Stomach (tissue), 8 donors: ENCODE measurements at regions not wholly inside any gene's neighbourhood (a gene's known extent, or its start where the extent isn't known, plus 50 kb on each side); places are given as distances from the start of the nearest gene placed in this dataset.
A peak's percentile ranks its signal among the peaks of the same experiment; 100 is the strongest.

Source experiments
- DNase-seq, 2 donors: peaks; one replicate each; pipeline versions ENCODE4 v3.0.0 to v3.0.0-alpha.2; 2013 to 2019
- H3K27ac ChIP-seq, 5 donors: fragments of 200-600 bp in 4 of 5; sonication (generic) in 4 of 5; one replicate each; pipeline ENCODE4 v1.5.1; 2013 to 2019; ENCODE audit warnings: mild to moderate bottlenecking in 1 of 5, moderate library complexity in 1 of 5
- H3K27me3 ChIP-seq, 3 donors: fragments of 200-600 bp; sonication (generic); one replicate each; pipeline ENCODE4 v1.5.1; 2017 to 2019; ENCODE audit warnings: mixed run types in 1 of 3
- H3K36me3 ChIP-seq, 4 donors: fragments of 200-600 bp; sonication (generic); 1 replicate in 3 of 4; 2 replicates in 1 of 4; pipeline ENCODE4 v1.5.1; 2016 to 2019
- H3K4me1 ChIP-seq, 4 donors: fragments of 200-600 bp; sonication (generic); one replicate each; pipeline ENCODE4 v1.5.1; 2016 to 2019
- H3K4me3 ChIP-seq, 4 donors: fragments of 200-600 bp; sonication (generic) in 3 of 4; one replicate each; pipeline ENCODE4 v1.5.1; 2016 to 2019; ENCODE audit warnings: mild to moderate bottlenecking in 1 of 4
- H3K9me3 ChIP-seq, 4 donors: fragments of 200-600 bp; sonication (generic); one replicate each; pipeline ENCODE4 v1.5.1; 2016 to 2019
- CTCF ChIP-seq, 7 experiments: fragments of 450-650 bp in 4 of 7; fragments of 200-600 bp in 3 of 7; sonication (generic) in 3 of 7; IDR thresholded peaks; one replicate each; pipeline ENCODE4 v1.5.1; 2016 to 2019; ENCODE audit warnings: antibody characterized with exemption in 7 of 7, control low read depth in 2 of 7, mild to moderate bottlenecking in 1 of 7
- EP300 ChIP-seq: sonication (generic); formaldehyde crosslinking; IDR thresholded peaks from one replicate; pipeline ENCODE4 v1.6.1; 2017; ENCODE audit warnings: antibody characterized with exemption
- POLR2A ChIP-seq, 4 donors: fragments of 450-650 bp; IDR thresholded peaks; one replicate each; pipeline ENCODE4 v1.6.1; 2016; ENCODE audit warnings: antibody characterized with exemption in 4 of 4, control low read depth in 2 of 4, mild to moderate bottlenecking in 1 of 4, moderate library complexity in 1 of 4
- POLR2AphosphoS5 ChIP-seq, 3 donors: sonication (generic); formaldehyde crosslinking; IDR thresholded peaks; one replicate each; pipeline ENCODE4 v1.6.1; 2016; ENCODE audit warnings: antibody characterized with exemption in 3 of 3
- WGBS, 5 donors: extraction: QIAGEN DNeasy Blood & Tissue Kit in 3 of 5; methylation state at CpG; one replicate each; pipeline versions ENCODE4 v1.1.5 to v1.1.7; 2013 to 2018; 5-methylcytosine and 5-hydroxymethylcytosine counted together
- intact Hi-C: fragments of 100-400 bp; cut with DNase I; formaldehyde crosslinking; loops from one replicate; pipeline ENCODE4 v1.15.1; 2023; ENCODE audit warnings: low total_unique reads
- donor health status: healthy with polysubstance abuse.
- donor health status: Bipolar disorder and iron deficiency.
- donor health status: healthy.

- TF ChIP-seq POLR2AphosphoS5 (IDR thresholded peaks at IDR 0.05): no peak
- TF ChIP-seq EP300: no peak
- no peak for TF ChIP-seq POLR2A (IDR thresholded peaks at IDR 0.05)
- TF ChIP-seq CTCF (IDR thresholded peaks at IDR 0.05): no peak
- Histone ChIP-seq H3K36me3 (no peaks in the 10 kb centered on the region), H3K27ac (no peak overlapping the region), H3K9me3 (no peaks in the 10 kb centered on the region), H3K27me3 (peaks cover 0 to 23% (median 0%) of the 10 kb centered on the region in 3 donors), H3K4me3 (no peak overlapping the region), H3K4me1 (no peaks in the 10 kb centered on the region)
- DNase-seq: peak; percentile 1 to 13
- WGBS, 5 donors: 73 to 87% (median 85%) methylated on average over 15 to 16 of the region's 16 CpGs
- intact Hi-C loops: no loop called here
These were observed 84.3 kb upstream of the SHISAL1 start for GRCh38 chr22:44396727-44397722.

DNA sequence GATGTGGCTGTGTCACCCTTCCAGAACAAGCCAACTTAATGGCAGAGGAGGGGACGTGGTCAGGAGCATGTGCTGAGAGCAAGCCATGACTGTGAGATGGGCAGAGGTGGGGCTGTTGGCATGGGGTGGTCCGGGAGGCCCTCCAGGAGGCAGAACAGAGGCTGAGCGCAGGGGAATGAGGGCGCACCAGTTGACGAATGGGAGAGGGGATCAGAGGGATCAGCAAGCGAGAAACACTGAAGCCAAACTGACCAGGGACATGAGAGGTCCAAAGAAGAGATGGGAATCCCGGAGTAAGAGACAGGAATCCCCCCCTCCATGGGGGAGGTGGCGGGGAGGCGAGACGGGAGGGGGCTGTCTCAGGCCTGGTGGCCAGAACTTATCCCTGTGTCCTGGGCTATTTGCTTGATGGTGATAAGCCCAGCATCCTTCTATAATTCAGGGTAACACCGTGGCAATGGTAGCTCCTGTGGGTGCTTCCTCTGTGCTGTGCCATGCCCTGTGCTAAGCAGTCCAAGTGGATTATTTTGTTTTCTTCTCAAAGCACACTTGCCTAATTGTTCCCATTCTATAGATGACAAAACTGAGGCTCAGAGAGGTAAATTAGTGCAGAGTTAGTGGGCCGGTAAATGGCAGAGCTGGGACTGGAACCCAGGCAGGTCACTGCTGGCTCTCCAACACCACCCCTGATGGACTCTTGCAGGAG, 83.4 kb upstream of the SHISAL1 start:
- WGBS, 5 donors: 79 to 92% (median 85%) methylated on average over 12 of the region's 12 CpGs
- TF ChIP-seq CTCF (IDR thresholded peaks at IDR 0.05): no peak
- TF ChIP-seq EP300: no peak
- TF ChIP-seq POLR2AphosphoS5 (IDR thresholded peaks at IDR 0.05): no peak
- TF ChIP-seq POLR2A (IDR thresholded peaks at IDR 0.05): no peak
- peak; percentile 0 to 10 for DNase-seq
- intact Hi-C loops: no loop called here
- Histone ChIP-seq H3K36me3 (no peaks in the 10 kb centered on the region), H3K27ac (no peak overlapping the region), H3K9me3 (no peaks in the 10 kb centered on the region), H3K4me1 (no peaks in the 10 kb centered on the region), H3K27me3 (peaks cover 0 to 23% (median 0%) of the 10 kb centered on the region in 3 donors), H3K4me3 (no peak overlapping the region)

GRCh38 chr22:44395118-44396005, 82.6 kb upstream of the SHISAL1 start:
- no peak overlapping the region for H3K27ac ChIP-seq
- H3K4me1 ChIP-seq: peaks cover 0 to 6% (median 0%) of the 10 kb centered on the region in 4 donors
- no peaks in the 10 kb centered on the region for H3K9me3 ChIP-seq
- peaks cover 0 to 23% (median 0%) of the 10 kb centered on the region in 3 donors for H3K27me3 ChIP-seq
- TF ChIP-seq POLR2A (IDR thresholded peaks at IDR 0.05): no peak
- TF ChIP-seq CTCF (IDR thresholded peaks at IDR 0.05): no peak
- TF ChIP-seq POLR2AphosphoS5 (IDR thresholded peaks at IDR 0.05): no peak
- no peak for TF ChIP-seq EP300
- H3K4me3 ChIP-seq: no peak overlapping the region
- no peaks in the 10 kb centered on the region for H3K36me3 ChIP-seq
- intact Hi-C loops: no loop called here
- DNase-seq: peak; percentile 2 to 17
- 86 to 92% (median 87%) methylated on average over 27 to 31 of the region's 31 CpGs for WGBS, 5 donors
